SU-DHL-6 (cell line): ENCODE measurements at regions not wholly inside any gene's neighbourhood (a gene's known extent, or its start where the extent isn't known, plus 50 kb on each side); places are given as distances from the start of the nearest gene placed in this dataset.

Experiments used
- H2AFZ ChIP-seq: fragments of 200-600 bp; sonication (generic); 2 replicates; pipeline ENCODE4 v1.6.1; 2014; ENCODE audit warnings: low read depth, mild to moderate bottlenecking, moderate library complexity, mixed read lengths, antibody characterized with exemption, low read length; ENCODE audit not compliant: severe bottlenecking
- H3F3A ChIP-seq: fragments of 200-600 bp; shearing (Covaris generic); 2 replicates; pipeline ENCODE4 v1.6.0; 2016; ENCODE audit warnings: antibody characterized with exemption, mild to moderate bottlenecking; ENCODE audit not compliant: insufficient read depth
- H3K27ac ChIP-seq: fragments of 200-600 bp; sonication (generic); 2 replicates; pipeline ENCODE4 v1.5.1; 2016; ENCODE audit warnings: low read depth, mild to moderate bottlenecking, low read length, moderate library complexity, mixed read lengths
- H3K27me3 ChIP-seq: fragments of 200-600 bp; sonication (generic), shearing (Covaris generic); 2 replicates; pipeline ENCODE4 v1.6.0; 2014; ENCODE audit warnings: mild to moderate bottlenecking, low read length
- H3K36me3 ChIP-seq: fragments of 200-600 bp; sonication (generic); 2 replicates; pipeline ENCODE4 v1.6.1; 2014; ENCODE audit warnings: mild to moderate bottlenecking, low read length, mixed read lengths
- H3K4me2 ChIP-seq: fragments of 300-600, 200-600 bp; shearing (Covaris generic), sonication (generic); 2 replicates; pipeline ENCODE4 v1.6.0; 2014; ENCODE audit warnings: low read length, low read depth, mild to moderate bottlenecking; ENCODE audit not compliant: poor library complexity, severe bottlenecking
- H3K4me3 ChIP-seq: fragments of 200-600 bp; sonication (generic); 2 replicates; pipeline ENCODE4 v1.5.1; 2014; ENCODE audit warnings: antibody characterized with exemption, low read length, mild to moderate bottlenecking, mixed read lengths; ENCODE audit not compliant: insufficient read depth, poor library complexity, severe bottlenecking
- H3K79me2 ChIP-seq: fragments of 200-600 bp; sonication (generic); 2 replicates; pipeline ENCODE4 v1.6.1; 2014; ENCODE audit warnings: mild to moderate bottlenecking, low read length, moderate library complexity; ENCODE audit not compliant: insufficient read depth
- H3K9ac ChIP-seq: fragments of 200-600 bp; sonication (generic); 2 replicates; pipeline ENCODE4 v1.7.0; 2014; ENCODE audit warnings: mild to moderate bottlenecking, low read length
- H3K9me2 ChIP-seq: fragments of 200-600 bp; sonication (generic); replicated peaks from 2 replicates; pipeline ENCODE4 v1.6.1; 2014; ENCODE audit warnings: low read length; ENCODE audit not compliant: insufficient read depth
- H3K9me3 ChIP-seq: fragments of 200-600 bp; sonication (generic); 2 replicates; pipeline ENCODE4 v1.6.1; 2014; ENCODE audit warnings: low read length, mixed read lengths; ENCODE audit not compliant: insufficient read depth
- H4K20me1 ChIP-seq: fragments of 200-600 bp; sonication (generic); 2 replicates; pipeline ENCODE4 v1.6.1; 2014; ENCODE audit warnings: low read depth, mild to moderate bottlenecking, antibody characterized with exemption, low read length, moderate library complexity, mixed read lengths
- CTCF ChIP-seq: fragments of 200-600 bp; sonication (generic); IDR thresholded peaks from one replicate; pipeline ENCODE4 v1.5.1; 2017; ENCODE audit warnings: antibody characterized with exemption, mild to moderate bottlenecking, low read length, moderate library complexity; ENCODE audit not compliant: insufficient read depth, poor library complexity, severe bottlenecking
- EZH2phosphoT487 ChIP-seq: fragments of 200-600 bp; sonication (generic), shearing (Covaris generic); conservative IDR thresholded peaks from 2 replicates; pipeline ENCODE4 v1.6.1; 2018; ENCODE audit warnings: mild to moderate bottlenecking, antibody characterized with exemption, low read length, moderate library complexity, mixed read lengths

- Histone ChIP-seq H3K27me3 (no peaks in the 10 kb centered on the region), H3K79me2 (no peaks in the 10 kb centered on the region), H3K9me2 (no peaks in the 10 kb centered on the region), H3K9ac (no peak overlapping the region), H3K27ac (no peak overlapping the region), H3F3A (no peaks in the 10 kb centered on the region), H3K4me2 (no peak overlapping the region), H3K9me3 (no peaks in the 10 kb centered on the region), H2AFZ (no peak overlapping the region), H4K20me1 (no peaks in the 10 kb centered on the region), H3K4me3 (no peak overlapping the region), H3K36me3 (no peaks in the 10 kb centered on the region)
- TF ChIP-seq CTCF (no peak), EZH2phosphoT487 (no peak)
These were observed 1356.3 kb downstream of the KCNT2 start for GRCh38 chr1:195251900-195252299.

- Histone ChIP-seq H3K36me3 (0 out of 2 replicates have a peak, but pooled peaks cover 2% of the 10 kb centered on the region), H4K20me1 (no peaks in the 10 kb centered on the region), H3K4me3 (no peak overlapping the region), H3K4me2 (no peak overlapping the region), H3K27me3 (no peaks in the 10 kb centered on the region), H3K9me3 (peaks cover under 1% of the 10 kb centered on the region; the same call in 1 of the 2 replicates), H3K79me2 (no peaks in the 10 kb centered on the region), H3K9me2 (no peaks in the 10 kb centered on the region), H2AFZ (no peak overlapping the region), H3F3A (no peaks in the 10 kb centered on the region), H3K27ac (no peak overlapping the region), H3K9ac (no peak overlapping the region)
- TF ChIP-seq EZH2phosphoT487 (no peak), CTCF (no peak)
These were observed 1364.7 kb downstream of the KCNT2 start for GRCh38 chr1:195243492-195243891.

- Histone ChIP-seq H3K27me3 (no peaks in the 10 kb centered on the region), H4K20me1 (no peaks in the 10 kb centered on the region), H3K4me3 (no peak overlapping the region), H3K9ac (no peak overlapping the region), H3K9me2 (no peaks in the 10 kb centered on the region), H3F3A (no peaks in the 10 kb centered on the region), H3K9me3 (peaks cover 19% of the 10 kb centered on the region; the same call in 1 of the 2 replicates), H3K79me2 (no peaks in the 10 kb centered on the region), H2AFZ (peak overlapping the region; percentile 4), H3K27ac (no peak overlapping the region), H3K4me2 (no peak overlapping the region), H3K36me3 (0 out of 2 replicates have a peak, but pooled peaks cover 2% of the 10 kb centered on the region)
- TF ChIP-seq EZH2phosphoT487 (no peak), CTCF (no peak)
These were observed 1367.2 kb downstream of the KCNT2 start for GRCh38 chr1:195241066-195241465.
